ENCODE measurements at regions not wholly inside any gene's neighbourhood (a gene's known extent, or its start where the extent isn't known, plus 50 kb on each side); places are given as distances from the start of the nearest gene placed in this dataset.

DNA sequence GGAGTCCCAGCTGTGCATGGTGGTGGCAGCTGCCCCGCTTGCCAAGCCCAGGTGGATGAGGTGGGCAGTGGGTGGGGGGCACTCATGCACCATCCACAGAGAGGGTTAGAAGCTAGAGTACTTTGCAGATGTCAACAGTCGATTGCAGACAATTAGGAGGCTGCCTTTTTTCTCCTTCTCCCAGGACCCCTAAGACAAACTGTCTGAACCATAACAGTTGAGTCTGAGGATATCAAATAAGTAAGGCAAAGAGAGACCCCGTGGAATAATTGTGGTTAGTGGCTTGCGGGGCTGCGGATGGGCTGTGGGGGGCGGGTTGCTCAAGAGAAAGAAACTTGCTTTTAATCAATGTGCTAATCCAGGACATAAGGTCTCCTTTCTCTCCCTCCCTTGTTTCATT lies 926.2 kb downstream of the VRK1 start:
- TF ChIP-seq, protein P1, sequence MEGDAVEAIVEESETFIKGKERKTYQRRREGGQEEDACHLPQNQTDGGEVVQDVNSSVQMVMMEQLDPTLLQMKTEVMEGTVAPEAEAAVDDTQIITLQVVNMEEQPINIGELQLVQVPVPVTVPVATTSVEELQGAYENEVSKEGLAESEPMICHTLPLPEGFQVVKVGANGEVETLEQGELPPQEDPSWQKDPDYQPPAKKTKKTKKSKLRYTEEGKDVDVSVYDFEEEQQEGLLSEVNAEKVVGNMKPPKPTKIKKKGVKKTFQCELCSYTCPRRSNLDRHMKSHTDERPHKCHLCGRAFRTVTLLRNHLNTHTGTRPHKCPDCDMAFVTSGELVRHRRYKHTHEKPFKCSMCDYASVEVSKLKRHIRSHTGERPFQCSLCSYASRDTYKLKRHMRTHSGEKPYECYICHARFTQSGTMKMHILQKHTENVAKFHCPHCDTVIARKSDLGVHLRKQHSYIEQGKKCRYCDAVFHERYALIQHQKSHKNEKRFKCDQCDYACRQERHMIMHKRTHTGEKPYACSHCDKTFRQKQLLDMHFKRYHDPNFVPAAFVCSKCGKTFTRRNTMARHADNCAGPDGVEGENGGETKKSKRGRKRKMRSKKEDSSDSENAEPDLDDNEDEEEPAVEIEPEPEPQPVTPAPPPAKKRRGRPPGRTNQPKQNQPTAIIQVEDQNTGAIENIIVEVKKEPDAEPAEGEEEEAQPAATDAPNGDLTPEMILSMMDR (IDR thresholded peaks at IDR 0.05; ENCODE audit: borderline replicate concordance, extremely low read depth, insufficient read depth), result no peak
- intact Hi-C loops (cut with DNase I), result no loop called here
- no peaks in the 10 kb centered on the region for H3K36me3 ChIP-seq (ENCODE audit: control insufficient read depth in 2 of 3, insufficient read depth in 3 of 3, low read length in 3 of 3)
- DNase-seq (no peak), FAIRE-seq (no peak)
- H3K27me3 ChIP-seq (ENCODE audit: control insufficient read depth, insufficient read depth, low read length), result no peaks in the 10 kb centered on the region
- H3K27ac ChIP-seq (ENCODE audit: low read depth in 2 of 2, low read length in 2 of 2), result no peak overlapping the region
- H3K9me3 ChIP-seq (ENCODE audit: control insufficient read depth in 2 of 3, insufficient read depth in 1 of 3, low read length in 3 of 3), result peaks cover 0 to 8% (median 4%) of the 10 kb centered on the region in 3 donors
- no peaks in the 10 kb centered on the region for H3K4me1 ChIP-seq (ENCODE audit: control insufficient read depth in 2 of 3, insufficient read depth in 2 of 3, low read depth in 1 of 3, low read length in 3 of 3)
- H3K4me3 ChIP-seq (ENCODE audit: low read length in 3 of 3), result no peak overlapping the region
- H3K9ac ChIP-seq (ENCODE audit: low read length in 3 of 3), result no peak overlapping the region

DNA sequence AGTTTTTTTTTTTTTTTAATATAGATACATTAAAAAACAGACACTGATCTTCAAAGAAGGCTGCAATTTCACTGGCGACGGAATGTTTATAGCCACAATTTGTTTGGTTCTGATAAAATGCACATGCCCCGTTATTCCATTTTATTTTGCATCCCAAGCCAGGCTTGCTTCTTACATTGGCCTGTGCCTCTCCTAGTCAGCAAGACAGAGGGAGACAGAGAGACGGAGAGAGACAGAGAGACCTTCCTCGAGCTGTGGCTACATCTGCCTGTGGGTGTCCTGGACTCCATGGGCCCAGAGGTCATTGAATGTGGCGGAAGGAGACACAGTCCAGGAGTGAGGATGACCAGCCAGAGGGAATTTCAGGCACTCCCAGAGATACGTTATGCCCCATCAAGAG lies 926.6 kb downstream of the VRK1 start:
- intact Hi-C loops (cut with DNase I), result no loop called here
- H3K27me3 ChIP-seq (ENCODE audit: control insufficient read depth, insufficient read depth, low read length), result no peaks in the 10 kb centered on the region
- FAIRE-seq (no peak), DNase-seq (no peak)
- peaks cover 0 to 8% (median 4%) of the 10 kb centered on the region in 3 donors for H3K9me3 ChIP-seq (ENCODE audit: control insufficient read depth in 2 of 3, insufficient read depth in 1 of 3, low read length in 3 of 3)
- no peak overlapping the region for H3K9ac ChIP-seq (ENCODE audit: low read length in 3 of 3)
- no peaks in the 10 kb centered on the region for H3K36me3 ChIP-seq (ENCODE audit: control insufficient read depth in 2 of 3, insufficient read depth in 3 of 3, low read length in 3 of 3)
- no peaks in the 10 kb centered on the region for H3K4me1 ChIP-seq (ENCODE audit: control insufficient read depth in 2 of 3, insufficient read depth in 2 of 3, low read depth in 1 of 3, low read length in 3 of 3)
- no peak overlapping the region for H3K4me3 ChIP-seq (ENCODE audit: low read length in 3 of 3)
- no peak overlapping the region for H3K27ac ChIP-seq (ENCODE audit: low read depth in 2 of 2, low read length in 2 of 2)
- TF ChIP-seq, protein P1 (IDR thresholded peaks at IDR 0.05; ENCODE audit: borderline replicate concordance, extremely low read depth, insufficient read depth), result no peak

DNA sequence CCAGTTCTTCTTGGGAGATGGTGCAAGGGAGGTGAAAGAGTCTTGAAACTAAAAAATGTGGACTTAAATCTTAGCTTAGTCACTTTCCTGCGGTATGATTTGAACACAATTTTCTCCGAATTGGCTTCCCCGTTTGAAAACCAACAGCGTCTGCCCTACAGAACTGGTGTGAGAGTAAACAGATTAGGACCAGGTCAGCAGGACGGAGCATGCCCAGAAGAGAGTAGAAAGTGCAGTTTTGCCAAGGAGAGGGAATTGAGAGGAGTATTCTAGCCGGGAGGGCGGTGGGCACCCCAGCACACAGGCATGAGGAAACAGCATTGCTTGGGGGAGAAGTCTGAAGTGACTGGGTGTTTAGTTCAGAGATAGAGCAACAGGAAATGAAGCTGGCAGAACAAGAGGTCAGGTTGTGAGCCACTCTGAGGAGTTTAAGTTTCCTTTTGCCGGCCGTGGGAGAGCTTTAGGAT lies 927.1 kb downstream of the VRK1 start:
- FAIRE-seq (no peak), DNase-seq (peak in 2 of 5 donors; percentile 29 to 49)
- Histone ChIP-seq H3K27ac (ENCODE audit: low read depth in 2 of 2, low read length in 2 of 2) (no peak overlapping the region), H3K9me3 (ENCODE audit: control insufficient read depth in 2 of 3, insufficient read depth in 1 of 3, low read length in 3 of 3) (peaks cover 0 to 8% (median 4%) of the 10 kb centered on the region in 3 donors), H3K27me3 (ENCODE audit: control insufficient read depth, insufficient read depth, low read length) (no peaks in the 10 kb centered on the region), H3K4me1 (ENCODE audit: control insufficient read depth in 2 of 3, insufficient read depth in 2 of 3, low read depth in 1 of 3, low read length in 3 of 3) (no peaks in the 10 kb centered on the region), H3K4me3 (ENCODE audit: low read length in 3 of 3) (no peak overlapping the region), H3K9ac (ENCODE audit: low read length in 3 of 3) (no peak overlapping the region), H3K36me3 (ENCODE audit: control insufficient read depth in 2 of 3, insufficient read depth in 3 of 3, low read length in 3 of 3) (no peaks in the 10 kb centered on the region)
- intact Hi-C loops (cut with DNase I), result no loop called here
- TF ChIP-seq, protein P1 (IDR thresholded peaks at IDR 0.05; ENCODE audit: borderline replicate concordance, extremely low read depth, insufficient read depth), result no peak

DNA sequence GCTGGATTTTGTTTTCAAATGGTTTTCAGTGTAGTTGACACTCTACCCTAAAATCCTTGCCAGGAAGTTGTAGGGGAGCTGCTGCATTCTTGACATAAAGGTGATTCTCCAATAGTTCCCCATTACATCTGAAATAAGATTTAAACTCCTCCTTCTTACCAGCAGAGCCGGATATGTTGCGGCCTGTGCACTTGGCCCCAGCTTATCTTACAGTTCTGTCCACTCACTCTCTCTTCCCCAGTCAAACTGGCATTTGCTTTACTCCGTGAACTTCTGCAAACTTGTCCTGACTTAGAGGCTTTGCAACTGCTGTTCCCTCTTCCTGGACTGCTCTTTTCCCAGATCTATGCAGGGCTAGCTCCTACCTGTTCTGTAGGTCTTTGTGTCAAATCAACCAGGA lies 929.5 kb downstream of the VRK1 start:
- TF ChIP-seq, protein P1 (IDR thresholded peaks at IDR 0.05; ENCODE audit: borderline replicate concordance, extremely low read depth, insufficient read depth), result no peak
- no peaks in the 10 kb centered on the region for H3K27me3 ChIP-seq (ENCODE audit: control insufficient read depth, insufficient read depth, low read length)
- DNase-seq (no peak), FAIRE-seq (no peak)
- H3K27ac ChIP-seq (ENCODE audit: low read depth in 2 of 2, low read length in 2 of 2), result no peak overlapping the region
- H3K9me3 ChIP-seq (ENCODE audit: control insufficient read depth in 2 of 3, insufficient read depth in 1 of 3, low read length in 3 of 3), result peaks cover 0 to 3% (median under 1%) of the 10 kb centered on the region in 3 donors
- H3K36me3 ChIP-seq (ENCODE audit: control insufficient read depth in 2 of 3, insufficient read depth in 3 of 3, low read length in 3 of 3), result no peaks in the 10 kb centered on the region
- H3K4me3 ChIP-seq (ENCODE audit: low read length in 3 of 3), result no peak overlapping the region
- intact Hi-C loops (cut with DNase I), result no loop called here
- H3K4me1 ChIP-seq (ENCODE audit: control insufficient read depth in 2 of 3, insufficient read depth in 2 of 3, low read depth in 1 of 3, low read length in 3 of 3), result no peaks in the 10 kb centered on the region
- H3K9ac ChIP-seq (ENCODE audit: low read length in 3 of 3), result no peak overlapping the region

All from kidney (tissue), 13 donors.